Hematopoietic multipotent progenitor cell treated with erythropoietin and hydrocortisone succinate and interleukin-3 and kit ligand, for 8 days (in vitro differentiated cells): ENCODE measurements at regions not wholly inside any gene's neighbourhood (a gene's known extent, or its start where the extent isn't known, plus 50 kb on each side); places are given as distances from the start of the nearest gene placed in this dataset.

Source experiments
- DNase-seq: peaks from one replicate; pipeline ENCODE4 v3.0.0-alpha.2; 2015

- DNase-seq: no peak
Measured at GRCh38 chr11:80816966-80817365, 1376.1 kb upstream of the TENM4 start.

- DNase-seq: no peak
Measured at GRCh38 chr11:80816454-80816847, 1375.6 kb upstream of the TENM4 start.

- DNase-seq: no peak
Measured at GRCh38 chr11:80815752-80816453, 1375.1 kb upstream of the TENM4 start.

- DNase-seq: no peak
Measured at GRCh38 chr11:80814813-80815212, 1374.0 kb upstream of the TENM4 start.

DNA sequence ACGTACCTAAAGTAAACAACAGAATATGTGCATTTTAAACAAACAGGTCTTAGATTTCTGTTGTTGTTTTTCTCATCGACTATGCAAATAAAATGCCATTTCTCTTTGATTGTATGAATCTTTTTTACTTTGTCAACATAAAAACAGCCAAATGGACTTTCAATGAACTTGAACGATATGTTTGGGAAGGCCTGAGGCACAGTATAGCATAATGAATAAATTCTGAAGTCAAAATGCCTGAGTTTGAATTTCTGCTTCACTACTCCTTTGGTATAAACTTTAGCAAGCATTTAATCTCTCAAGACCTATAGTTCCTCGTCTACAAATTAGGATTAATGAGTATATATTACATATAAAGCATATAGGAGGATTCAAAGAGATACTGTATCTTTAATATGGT is 1369.9 kb upstream of the TENM4 start:
- no peak for DNase-seq

GRCh38 chr11:80798174-80798573 is 1357.3 kb upstream of the TENM4 start:
- no peak for DNase-seq

DNA sequence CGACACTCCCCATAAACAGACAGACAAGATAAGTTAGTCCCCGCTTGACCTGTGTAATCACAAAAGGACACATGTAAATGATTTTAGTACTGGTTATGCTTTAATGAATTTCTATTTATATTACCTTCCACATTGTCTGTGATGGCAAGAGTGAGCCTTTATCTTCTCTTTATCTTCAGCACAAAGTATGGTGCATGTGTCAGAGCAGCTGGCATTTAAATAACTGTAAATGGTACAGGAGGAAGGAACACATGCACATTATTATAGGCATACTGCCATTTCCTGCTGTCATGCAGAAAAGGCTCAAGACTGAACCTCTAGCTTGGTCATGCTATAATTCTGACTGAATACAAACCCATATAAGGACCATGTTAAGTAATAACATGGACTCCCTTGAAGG is 1342.7 kb upstream of the TENM4 start:
- DNase-seq: no peak

DNA sequence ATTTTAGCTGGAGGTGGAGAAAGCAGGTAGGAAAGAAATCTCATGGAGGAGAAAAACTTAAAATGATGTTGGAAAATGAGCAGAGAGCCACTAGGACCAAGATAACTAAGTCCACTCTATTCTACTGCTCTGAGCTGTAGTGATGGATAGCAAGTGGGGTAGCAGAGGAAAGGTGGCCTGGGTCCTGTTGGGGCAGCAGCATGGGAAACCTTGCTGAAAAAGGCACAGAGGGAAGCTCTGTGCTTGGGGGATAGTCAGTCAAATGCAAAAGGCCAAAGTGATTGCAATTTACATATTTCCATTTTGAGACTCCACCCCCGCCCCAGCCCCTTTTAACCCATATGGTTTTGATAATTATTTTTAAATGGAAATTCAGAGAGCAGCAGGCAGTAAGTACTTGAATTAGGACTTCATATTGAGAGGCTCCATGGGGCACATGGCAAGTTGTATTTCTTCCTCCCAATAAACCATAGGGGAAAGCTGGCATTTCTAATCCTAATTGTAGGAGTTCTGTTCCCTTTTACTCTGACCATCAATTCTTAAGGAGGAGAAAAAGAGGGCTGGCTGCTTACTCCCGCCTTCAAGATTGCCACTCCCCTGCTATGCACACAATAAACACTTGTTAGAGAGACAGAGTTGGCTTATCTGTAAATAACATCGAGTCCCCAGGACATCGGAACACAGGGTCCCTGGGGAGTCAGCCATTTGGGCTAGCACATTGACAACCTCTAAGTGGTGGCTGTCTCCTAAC is 1341.5 kb upstream of the TENM4 start:
- DNase-seq: no peak

GRCh38 chr11:80779905-80780605 is 1339.2 kb upstream of the TENM4 start:
- DNase-seq: no peak

- DNase-seq: no peak
Measured at GRCh38 chr11:80778941-80779340, 1338.1 kb upstream of the TENM4 start.

- DNase-seq: no peak
Measured at GRCh38 chr11:80778432-80778831, 1337.6 kb upstream of the TENM4 start.

- DNase-seq: no peak
Measured at GRCh38 chr11:80773919-80774318, 1333.1 kb upstream of the TENM4 start.

DNA sequence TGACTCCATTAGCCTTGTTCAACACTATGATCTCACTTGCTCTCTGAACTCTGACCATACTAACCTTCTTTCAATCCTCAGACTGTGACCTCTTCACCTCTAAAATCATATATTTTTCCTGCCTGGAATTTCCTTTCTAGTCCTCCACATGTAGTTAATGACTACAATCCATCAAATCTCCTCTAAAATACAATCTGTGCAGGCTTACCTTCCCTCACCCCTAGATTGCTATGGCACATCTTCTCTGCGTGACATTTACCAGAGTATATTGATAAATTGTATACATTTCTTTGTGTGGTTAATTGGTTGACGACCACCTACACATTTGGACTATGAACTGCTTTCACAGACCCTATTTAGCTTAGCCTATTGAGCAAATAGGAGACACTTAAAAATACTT is 1330.2 kb upstream of the TENM4 start:
- DNase-seq: no peak

- no peak for DNase-seq
Measured at GRCh38 chr11:80758787-80759186, 1318.0 kb upstream of the TENM4 start.

- no peak for DNase-seq
Measured at GRCh38 chr11:80748207-80748925, 1307.5 kb upstream of the TENM4 start.

GRCh38 chr11:80746300-80746699 is 1305.5 kb upstream of the TENM4 start:
- no peak for DNase-seq

DNA sequence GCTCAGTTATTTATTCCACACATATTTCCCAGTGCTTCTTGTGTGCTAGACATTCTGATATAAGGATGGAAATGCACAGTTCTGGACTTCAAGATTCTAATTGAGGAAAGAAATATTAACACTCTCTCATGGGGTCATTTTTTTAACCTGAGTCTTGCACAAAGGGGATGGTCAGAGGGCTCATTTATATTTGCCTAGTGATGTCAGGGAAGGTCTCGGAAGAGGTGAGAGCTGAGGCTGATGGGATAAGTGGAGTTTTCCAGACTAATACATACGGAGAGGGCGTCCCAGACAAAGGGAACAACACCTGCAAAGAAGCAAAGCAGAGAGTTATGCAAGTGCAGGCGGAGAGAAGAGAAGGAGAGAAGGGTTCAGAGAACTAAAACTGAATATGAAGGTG is 1304.6 kb upstream of the TENM4 start:
- DNase-seq: no peak

DNA sequence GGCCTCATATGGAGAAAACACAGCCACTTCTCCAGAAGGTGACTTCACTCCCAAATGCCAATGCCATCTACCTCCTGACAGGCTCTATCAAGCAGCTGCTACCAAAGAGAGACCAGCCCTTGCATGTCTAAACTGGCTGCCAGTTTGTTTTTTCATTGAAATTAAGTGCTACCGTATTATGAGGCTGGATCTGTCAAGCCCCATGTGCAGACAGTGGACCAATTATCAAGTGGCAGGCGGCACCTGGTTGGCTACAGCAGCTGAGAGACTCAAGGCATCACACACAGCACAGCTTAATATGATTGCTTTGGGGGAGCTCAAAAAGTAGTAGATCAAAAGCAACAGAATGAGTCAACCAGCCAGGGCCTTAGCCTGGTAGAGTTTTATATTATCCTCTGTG is 1293.0 kb upstream of the TENM4 start:
- no peak for DNase-seq

GRCh38 chr11:80733361-80733760 is 1292.5 kb upstream of the TENM4 start:
- DNase-seq: no peak

DNA sequence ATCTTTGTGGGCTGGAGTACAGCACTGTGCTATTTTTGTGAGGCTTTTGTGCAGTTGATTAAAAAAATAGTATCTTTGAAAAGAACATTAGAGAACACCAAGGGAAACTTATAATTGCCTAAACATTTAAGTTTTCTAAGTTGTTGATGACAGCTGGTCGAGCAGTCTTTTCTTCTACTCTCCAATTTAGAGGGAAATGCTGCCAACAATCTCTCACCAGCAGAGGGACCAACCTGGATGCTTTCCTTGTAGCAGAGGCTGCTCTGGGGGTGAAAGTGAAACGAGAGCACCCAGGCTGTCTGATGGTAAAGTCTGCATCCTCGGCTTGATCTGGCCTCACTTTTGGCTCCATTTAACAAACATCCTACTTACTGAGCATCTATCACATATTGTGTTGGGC is 1286.5 kb upstream of the TENM4 start:
- no peak for DNase-seq

DNA sequence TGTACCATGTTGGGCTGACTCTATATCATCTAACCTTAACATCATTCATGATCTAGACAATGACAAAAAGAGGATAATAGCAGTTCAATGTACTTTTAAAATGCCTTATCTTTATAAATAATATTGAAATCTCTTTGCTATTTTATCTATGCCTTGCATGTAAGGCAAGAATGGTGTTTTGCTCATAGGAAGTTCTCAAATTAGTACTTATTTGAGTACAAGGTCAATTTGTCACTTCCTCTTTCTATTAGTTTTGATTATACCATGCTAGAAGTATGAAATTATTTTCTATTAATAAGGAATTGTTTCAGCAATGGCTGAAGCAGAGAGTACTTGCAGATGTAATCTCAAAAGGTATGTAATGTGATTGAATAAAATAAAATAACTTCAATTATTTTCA is 1285.4 kb upstream of the TENM4 start:
- DNase-seq: no peak

DNA sequence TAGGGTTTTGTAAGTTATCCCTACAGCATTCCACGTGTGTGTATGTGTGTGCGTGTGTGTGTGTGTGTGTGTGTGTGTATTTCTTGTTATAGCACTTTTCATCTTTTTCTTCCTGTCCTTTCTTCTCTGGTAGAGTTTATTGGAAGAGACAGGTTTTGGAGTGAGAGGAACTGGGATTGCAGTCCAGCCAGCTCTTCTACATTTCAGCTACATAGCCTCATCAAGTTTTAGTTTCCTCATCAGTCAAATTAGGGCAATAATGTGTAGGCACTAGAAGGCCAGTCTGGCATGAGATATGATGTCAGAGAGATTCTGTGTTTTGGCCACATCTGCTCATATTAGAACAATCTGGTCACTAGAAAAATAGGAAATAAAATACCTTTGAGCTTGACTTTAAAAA is 1283.5 kb upstream of the TENM4 start:
- DNase-seq: no peak

DNA sequence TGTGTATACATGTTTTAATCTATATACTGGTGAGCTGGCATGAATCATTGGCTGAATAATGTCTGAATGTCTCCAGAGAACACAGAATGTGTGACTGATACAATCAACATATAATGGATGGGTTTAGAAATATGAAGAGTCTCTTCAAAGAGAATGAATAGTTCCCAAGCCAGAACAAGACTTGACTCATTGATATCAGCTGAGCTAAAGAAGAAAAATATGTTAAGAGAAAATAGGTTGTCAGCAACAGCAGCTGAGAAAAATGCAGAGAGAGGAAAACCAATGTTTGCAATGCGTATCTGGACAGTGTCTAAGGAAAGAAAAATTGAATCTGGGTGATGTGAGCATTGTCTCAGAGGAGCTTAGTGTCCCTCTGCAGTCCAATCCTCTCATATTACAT is 1281.8 kb upstream of the TENM4 start:
- DNase-seq: no peak
